ENCODE measurements at regions not wholly inside any gene's neighbourhood (a gene's known extent, or its start where the extent isn't known, plus 50 kb on each side); places are given as distances from the start of the nearest gene placed in this dataset.

DNA sequence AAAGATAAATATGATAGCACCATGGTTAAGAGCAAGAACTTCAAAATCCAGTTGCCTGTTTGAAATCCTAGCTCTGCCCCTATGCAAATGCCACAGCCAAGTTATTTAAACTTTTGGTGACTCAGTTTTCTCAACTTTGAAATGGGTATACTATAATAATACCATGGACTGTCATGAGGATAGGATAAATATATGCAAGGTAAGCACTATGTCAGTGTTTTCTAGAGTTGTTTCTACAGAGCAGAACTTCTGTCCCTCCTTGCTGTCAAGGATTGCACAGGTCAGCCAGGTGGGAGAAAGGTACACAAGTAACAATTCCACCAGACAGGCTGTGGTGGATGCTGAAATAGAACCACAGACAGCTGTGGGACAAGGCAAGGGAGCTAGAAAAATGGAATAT is 55.7 kb upstream of the BOD1L2 start:
- H2BK5ac ChIP-seq (ENCODE audit: insufficient read length, low read length): no peak overlapping the region
- no peak overlapping the region for H2BK120ac ChIP-seq (ENCODE audit: low read depth, low read length, poor library complexity, severe bottlenecking)
- no peak overlapping the region for H3K4me2 ChIP-seq (ENCODE audit: insufficient read depth, insufficient read length, low read length)
- H2AK5ac ChIP-seq (ENCODE audit: insufficient read length, low read length): no peak overlapping the region
- H3K14ac ChIP-seq (ENCODE audit: insufficient read depth, low read length): no peak overlapping the region
- no peak overlapping the region for H3K18ac ChIP-seq (ENCODE audit: insufficient read length, low read depth, low read length)
- no peaks in the 10 kb centered on the region for H3K23me2 ChIP-seq (ENCODE audit: insufficient read length, low read depth, low read length, poor library complexity, severe bottlenecking)
- Mint-ChIP-seq H3K4me1 (peaks cover 46 to 70% of the 10 kb centered on the region in 2 experiments), H3K4me3 (no peak overlapping the region), H3K36me3 (ENCODE audit: insufficient read depth in 1 of 3, low read depth in 3 of 3) (no peaks in the 10 kb centered on the region; a peak in 1 of 7 replicates), H3K27ac (no peak overlapping the region; a peak in 1 of 7 replicates), H3K9me3 (peaks cover 0 to 7% of the 10 kb centered on the region in 2 experiments; a peak in 2 of 5 replicates), H3K27me3 (ENCODE audit: low read depth) (no peaks in the 10 kb centered on the region)
- no peak overlapping the region for H3K27ac ChIP-seq (ENCODE audit: insufficient read length, low read depth, low read length)
- no peak overlapping the region for H3K56ac ChIP-seq (ENCODE audit: insufficient read length, low read depth, low read length)
- peaks cover 16% of the 10 kb centered on the region for H3K4me1 ChIP-seq (ENCODE audit: insufficient read depth, low read length)
- H4K5ac ChIP-seq (ENCODE audit: insufficient read length, low read depth, low read length): no peak overlapping the region
- H4K8ac ChIP-seq (replicated peaks; ENCODE audit: insufficient read length, low read depth, low read length): no peak overlapping the region
- H2BK20ac ChIP-seq (ENCODE audit: low read depth, low read length, poor library complexity, severe bottlenecking): no peak overlapping the region
- no peak for DNase-seq
- TF ChIP-seq, protein P1, sequence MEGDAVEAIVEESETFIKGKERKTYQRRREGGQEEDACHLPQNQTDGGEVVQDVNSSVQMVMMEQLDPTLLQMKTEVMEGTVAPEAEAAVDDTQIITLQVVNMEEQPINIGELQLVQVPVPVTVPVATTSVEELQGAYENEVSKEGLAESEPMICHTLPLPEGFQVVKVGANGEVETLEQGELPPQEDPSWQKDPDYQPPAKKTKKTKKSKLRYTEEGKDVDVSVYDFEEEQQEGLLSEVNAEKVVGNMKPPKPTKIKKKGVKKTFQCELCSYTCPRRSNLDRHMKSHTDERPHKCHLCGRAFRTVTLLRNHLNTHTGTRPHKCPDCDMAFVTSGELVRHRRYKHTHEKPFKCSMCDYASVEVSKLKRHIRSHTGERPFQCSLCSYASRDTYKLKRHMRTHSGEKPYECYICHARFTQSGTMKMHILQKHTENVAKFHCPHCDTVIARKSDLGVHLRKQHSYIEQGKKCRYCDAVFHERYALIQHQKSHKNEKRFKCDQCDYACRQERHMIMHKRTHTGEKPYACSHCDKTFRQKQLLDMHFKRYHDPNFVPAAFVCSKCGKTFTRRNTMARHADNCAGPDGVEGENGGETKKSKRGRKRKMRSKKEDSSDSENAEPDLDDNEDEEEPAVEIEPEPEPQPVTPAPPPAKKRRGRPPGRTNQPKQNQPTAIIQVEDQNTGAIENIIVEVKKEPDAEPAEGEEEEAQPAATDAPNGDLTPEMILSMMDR (conservative IDR thresholded peaks at IDR 0.05): no peak
- no peaks in the 10 kb centered on the region for H3K79me1 ChIP-seq (ENCODE audit: insufficient read depth, low read depth, low read length, poor library complexity, severe bottlenecking)
- H3K23ac ChIP-seq (ENCODE audit: insufficient read length, low read depth, low read length): no peak overlapping the region
- no peaks in the 10 kb centered on the region for H3K27me3 ChIP-seq (ENCODE audit: insufficient read depth, low read length)
- H4K91ac ChIP-seq (ENCODE audit: insufficient read length, low read depth, low read length): no peak overlapping the region
- H2BK15ac ChIP-seq (ENCODE audit: low read depth, low read length): no peak overlapping the region
- no peak overlapping the region for H3K4ac ChIP-seq (ENCODE audit: low read depth, low read length)
- no peak overlapping the region for H3K9ac ChIP-seq (ENCODE audit: extremely low read depth, insufficient read length, low read length)
- no peak overlapping the region for H2BK12ac ChIP-seq (ENCODE audit: insufficient read length, low read depth, low read length)
- no peaks in the 10 kb centered on the region for H3K79me2 ChIP-seq (ENCODE audit: insufficient read depth, low read length)
- no peaks in the 10 kb centered on the region for H3K9me3 ChIP-seq (ENCODE audit: control insufficient read depth, low read depth, low read length)
- H4K20me1 ChIP-seq (ENCODE audit: control insufficient read depth, insufficient read depth, insufficient read length): no peaks in the 10 kb centered on the region
- no peak overlapping the region for H2AFZ ChIP-seq (ENCODE audit: low read length)
- no peak overlapping the region for H3T11ph ChIP-seq (ENCODE audit: low read length)
